ENCODE measurements at regions not wholly inside any gene's neighbourhood (a gene's known extent, or its start where the extent isn't known, plus 50 kb on each side); places are given as distances from the start of the nearest gene placed in this dataset.

GRCh38 chr2:16155766-16156165 lies 215.4 kb downstream of the MYCN start:
- TF ChIP-seq CTCF (IDR thresholded peaks at IDR 0.05; ENCODE audit: control extremely low read depth in 1 of 3, insufficient read depth in 1 of 3, low read depth in 1 of 3, low read length in 3 of 3) (no peak), RFX5 (IDR thresholded peaks at IDR 0.05; ENCODE audit: borderline replicate concordance, low read depth, low read length) (no peak), CHD1 (IDR thresholded peaks at IDR 0.05; ENCODE audit: low read depth, low read length) (no peak), POLR2A (IDR thresholded peaks at IDR 0.05; ENCODE audit: control extremely low read depth in 1 of 2, low read depth in 2 of 2, low read length in 2 of 2) (no peak), EZH2 (IDR thresholded peaks at IDR 0.05; ENCODE audit: low read depth, low read length, severe bottlenecking) (no peak), HDAC6 (IDR thresholded peaks at IDR 0.05; ENCODE audit: low read depth, low read length) (no peak), JUND (IDR thresholded peaks at IDR 0.05; ENCODE audit: low read length) (no peak), GABPA (IDR thresholded peaks at IDR 0.05; ENCODE audit: borderline replicate concordance, insufficient read depth, low read length) (no peak), EP300 (IDR thresholded peaks at IDR 0.05; ENCODE audit: borderline replicate concordance in 1 of 2, low read depth in 2 of 2, low read length in 2 of 2) (no peak), SIN3A (conservative IDR thresholded peaks at IDR 0.05 in 1 of 2, IDR thresholded peaks at IDR 0.05 in 1 of 2; ENCODE audit: low read depth in 1 of 2, low read length in 2 of 2) (no peak), CBX8 (IDR thresholded peaks at IDR 0.05; ENCODE audit: borderline replicate concordance, low read depth, low read length) (no peak), TEAD4 (IDR thresholded peaks at IDR 0.05; ENCODE audit: low read depth, low read length) (no peak)

Measured in H1 (cell line).